ENCODE measurements at regions not wholly inside any gene's neighbourhood (a gene's known extent, or its start where the extent isn't known, plus 50 kb on each side); places are given as distances from the start of the nearest gene placed in this dataset.
A peak's percentile ranks its signal among the peaks of the same experiment; 100 is the strongest.

DNA sequence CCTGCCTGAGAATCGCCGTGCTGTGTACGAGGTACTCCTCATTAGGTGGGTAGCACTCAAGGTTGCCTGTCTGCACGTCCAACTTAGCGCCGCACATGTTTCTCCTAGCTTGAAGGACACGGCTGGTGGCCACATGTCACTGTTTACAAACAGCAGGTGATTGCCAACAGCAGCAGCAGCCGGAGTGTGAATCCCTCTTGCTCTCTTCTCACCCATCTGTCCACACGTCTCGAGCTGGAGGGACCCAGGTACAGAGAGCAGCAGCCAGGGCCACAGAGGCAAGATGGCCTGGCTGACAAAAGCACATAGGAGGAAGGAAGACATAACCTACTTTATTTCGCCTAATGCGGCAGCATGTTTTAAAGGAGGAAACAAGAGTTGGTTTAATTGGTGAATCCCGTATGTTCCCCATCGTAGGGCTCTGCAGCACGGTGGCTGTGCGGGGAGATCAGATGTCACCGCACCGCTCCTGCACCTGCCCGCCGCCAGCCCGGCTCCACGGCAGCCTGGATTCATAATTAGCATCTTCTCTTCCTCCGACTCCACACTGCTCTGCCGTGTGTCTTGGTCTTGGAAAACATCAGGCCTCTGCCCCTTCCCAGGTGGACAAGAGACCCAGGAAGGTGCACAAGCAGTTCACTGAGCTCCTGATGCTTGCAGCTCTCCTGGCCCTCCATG is 201.6 kb upstream of the IRX1 start:
- DNase-seq (ENCODE audit: low spot score) = no peak

DNA sequence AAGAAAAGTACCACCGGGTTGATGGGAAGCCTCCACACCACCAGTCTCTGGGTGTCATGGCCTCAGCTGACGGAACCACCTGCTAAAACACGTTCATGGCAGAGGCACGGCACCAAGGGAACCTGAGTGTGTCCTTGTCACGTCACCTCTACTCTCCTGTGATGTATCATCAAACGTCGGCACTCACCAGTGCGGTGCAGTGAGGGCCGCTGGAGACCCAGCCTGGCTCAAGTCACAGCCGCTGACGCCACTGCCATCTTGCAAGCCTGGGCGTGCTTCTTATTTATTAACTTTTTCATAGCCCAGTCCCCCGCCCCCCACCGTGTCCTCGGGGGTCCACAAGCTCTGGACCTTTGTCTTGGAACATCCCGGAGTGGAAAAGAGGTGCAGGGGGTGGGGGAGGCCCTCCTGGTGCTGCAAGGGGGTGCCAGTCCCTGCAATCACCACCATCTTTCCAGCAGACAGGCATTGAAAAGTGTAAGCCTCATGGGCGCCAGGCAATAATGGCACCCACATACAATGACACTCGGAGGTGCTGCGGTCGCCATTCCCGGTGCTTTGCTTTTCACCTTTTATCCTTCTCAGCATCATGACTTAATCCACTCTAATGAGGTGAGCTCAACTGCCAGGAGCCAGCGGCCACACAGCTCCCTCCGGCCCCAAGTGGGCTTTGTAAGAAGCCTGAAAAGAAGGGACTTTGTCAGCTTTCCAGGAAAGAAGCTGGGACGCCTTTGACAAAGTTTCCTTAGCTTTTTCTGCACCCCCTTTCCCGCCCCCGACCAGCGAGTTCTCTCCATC is 202.3 kb upstream of the IRX1 start:
- DNase-seq (ENCODE audit: low spot score) = no peak

DNA sequence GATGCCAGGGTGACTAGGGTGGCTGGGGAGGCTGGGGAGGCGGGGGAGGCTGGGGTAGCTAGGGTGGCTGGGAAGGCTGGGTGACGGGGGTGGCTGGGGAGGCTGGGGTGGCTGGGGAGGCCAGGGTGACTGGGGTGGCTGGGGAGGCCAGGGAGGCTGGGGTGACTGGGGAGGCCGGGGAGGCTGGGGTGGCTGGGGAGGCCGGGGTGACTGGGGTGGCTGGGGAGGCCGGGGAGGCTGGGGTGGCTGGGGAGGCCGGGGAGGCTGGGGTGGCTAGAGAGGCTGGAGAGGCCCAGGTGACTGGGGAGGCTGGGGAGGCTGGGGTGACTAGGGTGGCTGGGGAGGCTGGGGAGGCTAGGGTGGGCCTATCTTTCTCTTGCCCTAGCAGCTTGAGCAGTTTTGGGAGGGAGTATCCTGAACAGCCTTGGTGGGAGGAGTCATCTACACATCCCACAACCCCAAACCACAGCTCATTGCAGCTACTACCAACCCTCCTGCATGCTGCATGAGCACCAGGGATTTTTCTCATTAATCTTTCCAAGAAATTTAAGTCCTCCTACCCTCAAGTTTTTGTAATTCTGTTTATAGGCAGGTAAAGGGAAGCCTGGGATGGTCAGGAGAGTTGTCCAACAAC is 203.2 kb upstream of the IRX1 start:
- DNase-seq (ENCODE audit: low spot score) = no peak

DNA sequence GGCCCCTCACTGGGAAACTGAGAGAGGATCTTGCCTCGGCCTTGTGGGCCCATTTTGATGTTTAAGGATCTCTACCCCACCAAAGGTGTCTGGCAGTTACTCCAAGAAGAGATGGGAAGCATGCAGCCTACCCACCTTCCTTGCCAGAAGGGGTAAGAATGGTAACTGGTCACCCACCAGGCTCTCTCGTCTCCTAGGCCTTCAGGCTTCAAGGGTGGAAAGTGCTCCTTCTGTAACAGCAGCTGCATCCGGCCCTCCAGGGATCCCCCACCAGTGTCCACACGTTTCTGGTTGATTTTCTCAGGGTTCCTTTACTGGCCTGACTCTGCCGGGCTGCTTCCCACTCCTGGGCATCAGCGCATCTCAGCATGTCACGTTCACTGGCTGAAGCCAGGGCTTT is 204.4 kb upstream of the IRX1 start:
- DNase-seq (ENCODE audit: low spot score) = no peak

DNA sequence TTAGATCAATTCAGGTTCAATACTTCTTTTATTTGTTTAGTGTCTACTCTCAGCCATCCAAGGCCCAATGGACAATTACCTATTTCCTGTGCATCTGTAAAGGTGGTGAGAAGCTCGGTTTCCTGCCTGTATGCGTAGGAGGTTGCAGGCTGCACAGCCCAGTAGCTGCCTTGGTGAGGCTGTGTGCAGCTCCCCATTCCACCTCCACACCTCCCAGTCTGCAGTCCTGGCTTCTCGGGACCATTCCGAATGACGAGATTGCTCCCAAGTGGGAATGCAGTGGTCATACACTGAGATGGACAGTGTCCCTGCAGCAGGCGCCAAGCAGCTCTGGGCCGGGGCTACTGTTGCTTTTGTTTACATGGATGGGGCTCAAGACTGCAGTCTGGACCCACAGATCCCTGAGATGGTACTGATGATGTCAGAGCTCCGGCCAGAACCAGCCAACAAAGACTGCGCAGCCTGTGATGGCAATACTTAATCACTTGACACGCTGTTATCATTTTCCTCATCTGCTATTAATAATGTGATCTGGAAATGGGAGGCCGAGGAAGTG is 206.1 kb upstream of the IRX1 start:
- peak; percentile 16 for DNase-seq (ENCODE audit: low spot score)

DNA sequence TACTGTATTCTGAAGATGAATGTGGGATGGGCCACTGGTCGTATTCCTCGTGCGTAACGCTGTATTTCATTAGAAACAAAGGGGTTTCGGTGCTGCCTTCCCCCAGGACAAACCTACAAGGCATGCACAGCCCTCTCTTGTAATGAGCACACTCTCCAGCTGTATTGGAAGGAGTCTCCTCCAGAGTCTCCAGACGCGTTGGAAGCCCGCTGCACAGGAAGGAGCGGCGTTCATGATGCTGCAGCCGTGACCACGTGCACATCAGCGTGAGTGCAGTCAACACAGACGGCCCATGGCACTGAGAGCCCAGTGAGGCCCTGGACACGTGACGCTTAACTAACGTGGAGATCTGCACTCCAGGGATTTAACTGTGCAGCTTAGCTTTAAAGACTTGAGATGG is 209.0 kb upstream of the IRX1 start:
- no peak for DNase-seq (ENCODE audit: low spot score)

DNA sequence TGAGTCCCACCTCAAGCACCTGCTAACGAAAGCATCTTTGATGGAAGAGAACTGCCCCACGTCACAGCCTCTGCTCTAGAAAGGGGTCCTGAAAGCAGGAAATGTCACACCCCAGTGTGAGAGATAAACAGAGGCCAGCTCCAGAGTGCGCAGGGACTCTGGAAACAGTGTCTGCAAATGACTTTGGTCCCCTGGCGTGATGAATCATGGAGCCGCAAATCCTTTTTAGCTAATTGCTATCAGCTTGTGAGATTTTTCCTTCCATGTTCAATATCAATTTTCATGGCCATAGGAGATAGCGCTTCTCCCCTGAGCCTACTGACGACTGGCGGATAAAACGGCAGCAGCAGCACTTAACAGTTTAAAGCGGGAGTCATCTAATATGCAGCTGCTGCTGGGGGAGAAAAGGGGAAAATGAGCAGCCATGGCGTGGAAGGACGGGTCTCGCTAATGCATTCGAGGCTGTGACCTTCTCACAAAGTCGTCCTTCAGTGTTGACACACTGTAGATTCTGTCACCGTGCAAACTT is 209.6 kb upstream of the IRX1 start:
- no peak for DNase-seq (ENCODE audit: low spot score)

DNA sequence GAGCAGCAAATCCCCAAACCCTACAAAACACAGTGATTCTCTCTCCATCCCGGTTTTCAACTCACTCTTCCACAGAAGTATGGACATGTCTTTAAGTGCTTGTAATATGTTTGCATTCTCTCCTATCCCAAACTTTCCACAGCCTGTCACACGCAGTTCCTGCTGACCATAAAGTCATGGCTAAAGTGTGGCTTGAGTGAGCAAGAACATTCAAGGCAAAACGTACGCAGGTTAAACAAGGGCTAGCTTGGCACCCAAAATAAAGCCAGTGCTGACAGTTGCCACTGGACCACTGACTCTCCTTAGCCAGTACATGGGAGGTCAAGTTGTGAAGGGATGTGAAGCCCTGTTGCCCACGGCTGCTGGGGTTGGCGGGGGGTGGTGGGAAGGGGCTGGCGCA is 211.1 kb upstream of the IRX1 start:
- no peak for DNase-seq (ENCODE audit: low spot score)

DNA sequence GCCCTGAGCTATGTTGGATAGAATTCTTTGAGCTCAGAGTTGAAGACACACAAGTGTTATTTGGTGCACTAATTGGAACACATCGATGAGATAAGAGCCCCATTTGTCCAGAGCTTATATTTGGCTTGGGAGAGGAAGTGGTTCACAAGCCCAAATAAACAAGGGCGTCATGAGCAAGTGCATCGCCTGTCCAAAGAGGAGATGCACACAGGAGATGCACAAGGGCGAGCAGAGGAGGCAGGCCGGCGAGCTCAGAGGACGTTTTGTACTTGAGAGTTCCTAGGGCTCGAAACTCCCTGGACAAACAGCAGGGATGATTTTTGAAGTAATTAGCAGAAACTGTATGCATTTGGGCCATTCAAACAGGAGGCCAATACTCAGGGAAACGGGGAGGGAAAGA is 212.8 kb upstream of the IRX1 start:
- no peak for DNase-seq (ENCODE audit: low spot score)

- DNase-seq (ENCODE audit: low spot score) = no peak
Measured at GRCh38 chr5:3382151-3382550, 213.5 kb upstream of the IRX1 start.

DNA sequence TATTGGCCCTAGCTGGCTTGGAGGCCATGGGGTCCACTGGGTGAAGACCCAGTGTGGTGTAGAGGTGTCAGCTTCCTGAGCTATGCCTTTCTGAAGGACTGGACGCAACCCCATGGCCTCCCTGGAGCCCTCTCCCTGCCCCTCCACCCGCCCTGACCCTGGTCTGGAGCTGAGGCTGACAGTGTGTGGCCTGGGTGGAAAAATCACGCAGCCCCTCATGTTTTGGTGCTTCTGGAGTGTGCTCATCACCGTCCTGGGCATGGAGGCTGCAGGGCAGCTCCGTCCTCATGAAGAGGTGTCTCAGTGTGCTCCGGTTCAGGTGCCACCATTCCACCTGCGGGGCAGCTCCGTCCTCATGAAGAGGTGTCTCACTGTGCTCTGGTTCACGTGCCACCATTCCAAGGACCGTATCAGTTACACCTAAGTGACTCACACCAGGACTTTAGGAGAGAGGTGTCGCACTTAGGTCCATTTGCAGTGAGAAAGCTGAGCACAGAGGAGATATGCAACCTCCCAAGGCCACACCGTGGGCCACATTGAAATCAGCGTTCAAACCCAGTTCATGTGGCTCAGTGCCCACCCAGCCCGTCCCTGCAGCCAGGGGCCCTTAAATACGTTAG is 214.3 kb upstream of the IRX1 start:
- DNase-seq (ENCODE audit: low spot score) = no peak

DNA sequence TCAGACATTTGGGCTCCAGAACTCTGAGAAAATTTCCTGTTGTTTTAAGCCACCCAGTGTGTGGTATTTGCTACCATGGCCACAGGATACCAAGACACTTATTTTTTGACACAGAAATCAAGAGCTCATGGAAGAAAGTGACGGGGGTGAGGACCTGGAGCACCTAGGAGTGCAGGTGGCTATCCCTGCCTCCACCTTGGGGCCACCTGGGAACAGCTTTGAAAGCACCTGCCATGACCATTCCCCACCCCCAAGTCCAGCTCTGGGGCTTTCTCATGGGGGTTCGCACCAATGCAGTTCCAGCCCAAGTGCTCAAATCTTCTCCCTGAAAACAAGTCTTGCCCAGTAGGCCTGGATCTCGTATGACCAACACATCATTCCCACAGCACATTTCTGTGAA is 214.9 kb upstream of the IRX1 start:
- no peak for DNase-seq (ENCODE audit: low spot score)

DNA sequence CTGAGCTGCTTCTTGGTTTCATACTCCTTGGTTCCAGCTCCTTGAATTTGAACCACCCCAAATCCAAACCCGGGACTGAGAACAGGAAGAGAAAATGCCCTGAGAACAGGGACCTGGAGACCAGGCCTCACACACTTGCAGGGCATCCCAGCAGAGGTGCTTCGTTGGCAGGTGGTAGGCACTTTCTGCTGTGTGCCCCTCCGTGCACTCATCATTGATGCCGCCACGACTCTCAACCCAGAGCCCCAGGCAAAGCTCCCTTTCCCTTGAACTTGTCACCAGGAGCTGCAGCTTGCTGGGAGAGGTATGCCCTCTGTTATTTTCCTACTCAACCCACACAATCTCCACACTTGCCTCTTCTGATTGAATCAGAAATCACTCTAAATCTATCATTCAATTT is 217.8 kb upstream of the IRX1 start:
- no peak for DNase-seq (ENCODE audit: low spot score)

DNA sequence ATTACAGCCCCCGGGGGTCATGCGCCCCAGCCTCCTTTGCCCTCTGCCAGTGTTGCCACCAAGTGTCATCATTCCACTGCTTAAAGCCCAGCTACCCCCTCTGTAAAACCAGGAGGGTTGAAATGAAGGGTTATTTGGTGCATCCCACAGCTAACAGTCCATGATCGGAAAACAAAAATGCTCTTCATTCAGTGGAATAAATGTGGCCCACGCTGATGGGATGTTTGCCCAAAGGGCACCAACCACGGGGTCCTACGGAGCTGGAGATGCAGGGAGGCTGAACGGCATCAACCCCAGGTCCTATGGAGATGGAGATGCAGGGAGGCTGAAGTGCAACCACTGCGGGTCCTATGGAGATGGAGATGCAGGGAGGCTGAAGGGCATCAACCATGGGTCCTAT is 218.5 kb upstream of the IRX1 start:
- DNase-seq (ENCODE audit: low spot score) = no peak

- DNase-seq (ENCODE audit: low spot score) = no peak
Measured at GRCh38 chr5:3376611-3377010, 219.0 kb upstream of the IRX1 start.

DNA sequence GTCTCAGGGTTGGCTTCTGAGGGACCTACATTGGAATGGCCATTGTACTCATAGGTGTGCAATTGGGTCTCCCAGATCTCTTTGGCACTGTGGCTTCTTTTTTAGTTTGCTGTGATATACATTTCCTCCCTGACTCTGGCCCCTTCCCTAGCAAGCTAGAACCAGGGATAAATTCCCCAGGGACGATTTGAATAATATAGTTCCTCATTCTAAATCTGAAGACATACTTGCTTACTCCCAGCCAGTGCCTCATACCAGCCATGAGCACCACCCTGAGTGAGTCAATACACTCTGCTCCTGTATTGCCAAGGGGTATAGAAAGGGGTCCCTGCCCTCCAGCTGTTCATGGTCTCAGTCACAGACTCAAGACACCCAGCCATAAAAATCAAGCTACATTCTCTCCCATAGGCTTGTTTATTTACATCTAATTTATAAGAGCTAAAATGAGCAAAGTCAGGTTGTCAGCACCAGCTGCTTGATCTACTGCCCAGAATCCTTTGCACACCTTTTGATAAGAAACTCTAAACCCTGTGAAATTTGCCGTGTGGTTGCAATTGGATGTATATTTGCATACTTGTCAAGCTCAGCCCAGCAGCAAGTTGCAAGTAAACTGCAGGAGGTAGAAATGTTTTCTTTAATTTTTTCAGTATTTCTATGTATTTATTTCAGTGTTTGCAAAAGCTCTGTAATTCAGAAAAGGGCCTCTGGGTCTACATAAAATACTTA is 219.9 kb upstream of the IRX1 start:
- DNase-seq (ENCODE audit: low spot score) = no peak

DNA sequence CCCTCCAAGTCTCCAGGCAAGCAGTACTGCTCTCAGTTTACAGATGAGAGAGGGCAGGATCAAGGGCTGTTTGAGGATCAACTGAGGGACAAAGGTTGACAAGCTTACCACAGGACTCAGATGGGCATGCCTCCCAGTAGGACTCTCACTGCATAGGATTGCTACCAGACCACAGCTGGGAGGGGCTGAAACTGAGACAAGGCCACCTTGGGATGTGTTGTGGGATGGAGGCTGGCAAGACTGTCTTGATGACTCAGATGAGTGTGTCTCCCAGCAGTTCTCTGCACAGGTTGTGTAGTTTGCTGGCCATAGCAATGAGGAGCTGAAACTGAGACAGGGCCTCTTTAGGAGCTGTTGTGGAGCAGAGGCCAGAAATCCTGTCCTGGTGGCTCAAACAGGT is 222.2 kb upstream of the IRX1 start:
- no peak for DNase-seq (ENCODE audit: low spot score)

- no peak for DNase-seq (ENCODE audit: low spot score)
Measured at GRCh38 chr5:3372289-3372688, 223.3 kb upstream of the IRX1 start.

- DNase-seq (ENCODE audit: low spot score) = no peak
Measured at GRCh38 chr5:3365501-3366215, 230.0 kb upstream of the IRX1 start.

DNA sequence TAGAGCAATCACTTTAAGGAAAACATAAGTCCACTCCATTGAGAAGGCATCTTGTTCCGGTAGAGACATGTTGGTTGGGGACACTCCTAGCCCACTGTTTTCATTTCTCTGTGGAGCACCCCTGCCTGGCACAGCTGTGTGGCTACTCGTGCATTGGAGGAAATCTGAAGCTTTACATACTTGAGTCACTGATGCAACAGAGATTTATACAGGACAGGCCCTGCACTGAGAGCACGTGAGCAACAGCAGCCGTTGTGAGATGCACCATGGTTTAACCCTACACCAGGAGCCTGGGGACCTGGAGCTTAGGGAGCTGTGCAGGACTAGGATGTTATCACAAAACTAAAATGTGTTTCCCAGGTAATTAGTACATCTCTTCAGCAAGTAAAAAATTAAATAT is 230.7 kb upstream of the IRX1 start:
- DNase-seq (ENCODE audit: low spot score) = no peak

GRCh38 chr5:3364433-3364832 is 231.2 kb upstream of the IRX1 start:
- no peak for DNase-seq (ENCODE audit: low spot score)
